ENCODE measurements at regions not wholly inside any gene's neighbourhood (a gene's known extent, or its start where the extent isn't known, plus 50 kb on each side); places are given as distances from the start of the nearest gene placed in this dataset.

DNA sequence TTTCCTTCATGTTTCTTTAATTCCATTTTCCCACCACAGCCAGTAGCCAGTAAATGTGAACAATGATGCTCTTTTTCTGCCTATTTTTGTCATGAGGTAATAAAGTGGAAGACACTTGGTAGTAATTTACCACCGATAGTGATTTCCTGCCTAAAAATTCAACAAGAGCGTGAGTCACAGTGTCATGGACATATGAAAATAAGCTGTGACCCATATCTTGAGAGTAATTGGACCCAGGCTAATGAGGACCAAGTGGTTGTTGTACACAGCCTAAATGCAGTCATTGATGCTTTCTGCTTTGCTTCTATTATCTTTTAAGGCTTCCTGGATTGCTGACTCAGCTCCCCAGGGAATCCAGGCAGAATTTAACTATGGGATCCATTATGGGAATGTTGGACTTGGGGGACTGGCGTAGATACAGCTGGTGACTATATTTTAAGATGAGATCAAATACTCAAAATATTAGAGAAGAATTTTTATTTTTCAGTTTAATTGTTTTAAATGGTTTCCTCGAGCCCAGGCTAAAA lies 265.9 kb upstream of the FERMT1 start:
- no peak for DNase-seq (ENCODE audit: low read depth)
- TF ChIP-seq, protein P1, sequence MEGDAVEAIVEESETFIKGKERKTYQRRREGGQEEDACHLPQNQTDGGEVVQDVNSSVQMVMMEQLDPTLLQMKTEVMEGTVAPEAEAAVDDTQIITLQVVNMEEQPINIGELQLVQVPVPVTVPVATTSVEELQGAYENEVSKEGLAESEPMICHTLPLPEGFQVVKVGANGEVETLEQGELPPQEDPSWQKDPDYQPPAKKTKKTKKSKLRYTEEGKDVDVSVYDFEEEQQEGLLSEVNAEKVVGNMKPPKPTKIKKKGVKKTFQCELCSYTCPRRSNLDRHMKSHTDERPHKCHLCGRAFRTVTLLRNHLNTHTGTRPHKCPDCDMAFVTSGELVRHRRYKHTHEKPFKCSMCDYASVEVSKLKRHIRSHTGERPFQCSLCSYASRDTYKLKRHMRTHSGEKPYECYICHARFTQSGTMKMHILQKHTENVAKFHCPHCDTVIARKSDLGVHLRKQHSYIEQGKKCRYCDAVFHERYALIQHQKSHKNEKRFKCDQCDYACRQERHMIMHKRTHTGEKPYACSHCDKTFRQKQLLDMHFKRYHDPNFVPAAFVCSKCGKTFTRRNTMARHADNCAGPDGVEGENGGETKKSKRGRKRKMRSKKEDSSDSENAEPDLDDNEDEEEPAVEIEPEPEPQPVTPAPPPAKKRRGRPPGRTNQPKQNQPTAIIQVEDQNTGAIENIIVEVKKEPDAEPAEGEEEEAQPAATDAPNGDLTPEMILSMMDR (IDR thresholded peaks at IDR 0.05; ENCODE audit: control insufficient read depth, extremely low read depth, insufficient read depth): no peak
- no peak overlapping the region for H3K4me3 ChIP-seq (ENCODE audit: low read depth, low read length)

- no peak for DNase-seq (ENCODE audit: low read depth)
- TF ChIP-seq, protein P1 (IDR thresholded peaks at IDR 0.05; ENCODE audit: control insufficient read depth, extremely low read depth, insufficient read depth): no peak
- no peak overlapping the region for H3K4me3 ChIP-seq (ENCODE audit: low read depth, low read length)
Observed at GRCh38 chr20:6384956-6385486, 262.2 kb upstream of the FERMT1 start.

- DNase-seq (ENCODE audit: low read depth): no peak
- no peak overlapping the region for H3K4me3 ChIP-seq (ENCODE audit: low read depth, low read length)
- TF ChIP-seq, protein P1 (IDR thresholded peaks at IDR 0.05; ENCODE audit: control insufficient read depth, extremely low read depth, insufficient read depth): no peak
Observed at GRCh38 chr20:6384380-6384779, 261.6 kb upstream of the FERMT1 start.

DNA sequence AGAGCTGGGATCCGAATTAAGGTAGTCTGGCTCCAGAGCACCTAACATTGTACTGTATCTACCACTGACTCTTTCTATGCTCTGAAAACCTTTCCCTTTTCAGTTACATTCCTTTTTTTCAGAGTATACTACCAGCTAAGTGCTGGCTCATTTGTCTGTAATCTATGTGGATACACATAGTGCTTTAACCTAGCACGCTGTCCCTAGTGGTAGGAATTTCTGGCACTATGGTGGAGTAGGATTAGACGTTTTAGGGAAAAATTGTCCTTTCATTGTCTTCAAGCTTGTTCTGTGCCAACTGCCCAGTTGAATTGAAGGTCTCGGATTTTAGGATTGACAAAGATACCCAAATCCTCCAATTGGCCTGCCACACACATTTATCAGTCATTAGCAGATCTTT lies 259.1 kb upstream of the FERMT1 start:
- DNase-seq (ENCODE audit: low read depth): no peak
- TF ChIP-seq, protein P1 (IDR thresholded peaks at IDR 0.05; ENCODE audit: control insufficient read depth, extremely low read depth, insufficient read depth): peak; percentile 51; the same call in 1 of the 2 replicates
- no peak overlapping the region for H3K4me3 ChIP-seq (ENCODE audit: low read depth, low read length)

GRCh38 chr20:6362245-6362644 lies 239.4 kb upstream of the FERMT1 start:
- TF ChIP-seq, protein P1 (IDR thresholded peaks at IDR 0.05; ENCODE audit: control insufficient read depth, extremely low read depth, insufficient read depth): no peak
- no peak overlapping the region for H3K4me3 ChIP-seq (ENCODE audit: low read depth, low read length)
- no peak for DNase-seq (ENCODE audit: low read depth)

DNA sequence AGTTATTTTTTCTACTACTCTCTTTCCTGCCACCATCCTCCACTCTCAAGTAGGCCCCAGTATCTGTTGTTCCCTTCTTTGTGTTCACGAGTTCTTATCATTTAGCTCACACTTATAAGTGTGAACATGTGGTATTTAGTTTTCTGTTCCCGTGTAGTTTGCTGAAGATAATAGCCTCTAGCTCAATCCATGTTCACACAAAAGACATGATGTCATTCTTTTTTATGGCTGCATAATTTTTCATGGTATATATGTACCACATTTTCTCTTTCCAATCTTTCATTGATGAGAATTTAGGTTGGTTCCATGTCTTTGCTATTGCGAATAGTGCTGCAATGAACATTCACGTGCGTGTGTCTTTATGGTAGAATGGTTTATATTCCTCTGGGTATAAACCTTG lies 237.9 kb upstream of the FERMT1 start:
- DNase-seq (ENCODE audit: low read depth): no peak
- no peak overlapping the region for H3K4me3 ChIP-seq (ENCODE audit: low read depth, low read length)
- TF ChIP-seq, protein P1 (IDR thresholded peaks at IDR 0.05; ENCODE audit: control insufficient read depth, extremely low read depth, insufficient read depth): no peak

Data from LNCaP clone FGC (cell line).